ENCODE measurements at regions not wholly inside any gene's neighbourhood (a gene's known extent, or its start where the extent isn't known, plus 50 kb on each side); places are given as distances from the start of the nearest gene placed in this dataset.

- Histone ChIP-seq H3K4me1 (ENCODE audit: control insufficient read depth, insufficient read depth, low read length) (peaks cover 3% of the 10 kb centered on the region; the same call in 1 of the 2 replicates), H3K27ac (ENCODE audit: low read length) (no peak overlapping the region), H3K9me3 (ENCODE audit: control insufficient read depth, insufficient read depth, low read length) (no peaks in the 10 kb centered on the region), H3K36me3 (ENCODE audit: control insufficient read depth, insufficient read depth, low read length) (no peaks in the 10 kb centered on the region), H3K27me3 (ENCODE audit: control insufficient read depth, insufficient read depth, low read length) (no peaks in the 10 kb centered on the region), H3K4me3 (ENCODE audit: low read length) (peak overlapping the region; percentile 14; the same call in 1 of the 2 replicates)
- no peak for DNase-seq (ENCODE audit: low read depth, low spot score)
- WGBS (ENCODE audit: insufficient coverage, insufficient read length) = no CpG with 5 or more reads among the region's 15 CpGs
These were observed 160.5 kb upstream of the GRK3 start for GRCh38 chr22:25403811-25404471.

- no peaks in the 10 kb centered on the region for H3K9me3 ChIP-seq (ENCODE audit: control insufficient read depth, insufficient read depth, low read length)
- H3K27me3 ChIP-seq (ENCODE audit: control insufficient read depth, insufficient read depth, low read length) = no peaks in the 10 kb centered on the region
- H3K4me3 ChIP-seq (ENCODE audit: low read length) = peak overlapping the region; percentile 81; the same call in 1 of the 2 replicates
- H3K27ac ChIP-seq (ENCODE audit: low read length) = no peak overlapping the region
- H3K36me3 ChIP-seq (ENCODE audit: control insufficient read depth, insufficient read depth, low read length) = no peaks in the 10 kb centered on the region
- DNase-seq (ENCODE audit: low read depth, low spot score) = no peak
- WGBS (ENCODE audit: insufficient coverage, insufficient read length) = no CpG with 5 or more reads among the region's 36 CpGs
- peaks cover 3% of the 10 kb centered on the region; the same call in 1 of the 2 replicates for H3K4me1 ChIP-seq (ENCODE audit: control insufficient read depth, insufficient read depth, low read length)
These were observed 159.9 kb upstream of the GRK3 start for GRCh38 chr22:25404556-25404927.

DNA sequence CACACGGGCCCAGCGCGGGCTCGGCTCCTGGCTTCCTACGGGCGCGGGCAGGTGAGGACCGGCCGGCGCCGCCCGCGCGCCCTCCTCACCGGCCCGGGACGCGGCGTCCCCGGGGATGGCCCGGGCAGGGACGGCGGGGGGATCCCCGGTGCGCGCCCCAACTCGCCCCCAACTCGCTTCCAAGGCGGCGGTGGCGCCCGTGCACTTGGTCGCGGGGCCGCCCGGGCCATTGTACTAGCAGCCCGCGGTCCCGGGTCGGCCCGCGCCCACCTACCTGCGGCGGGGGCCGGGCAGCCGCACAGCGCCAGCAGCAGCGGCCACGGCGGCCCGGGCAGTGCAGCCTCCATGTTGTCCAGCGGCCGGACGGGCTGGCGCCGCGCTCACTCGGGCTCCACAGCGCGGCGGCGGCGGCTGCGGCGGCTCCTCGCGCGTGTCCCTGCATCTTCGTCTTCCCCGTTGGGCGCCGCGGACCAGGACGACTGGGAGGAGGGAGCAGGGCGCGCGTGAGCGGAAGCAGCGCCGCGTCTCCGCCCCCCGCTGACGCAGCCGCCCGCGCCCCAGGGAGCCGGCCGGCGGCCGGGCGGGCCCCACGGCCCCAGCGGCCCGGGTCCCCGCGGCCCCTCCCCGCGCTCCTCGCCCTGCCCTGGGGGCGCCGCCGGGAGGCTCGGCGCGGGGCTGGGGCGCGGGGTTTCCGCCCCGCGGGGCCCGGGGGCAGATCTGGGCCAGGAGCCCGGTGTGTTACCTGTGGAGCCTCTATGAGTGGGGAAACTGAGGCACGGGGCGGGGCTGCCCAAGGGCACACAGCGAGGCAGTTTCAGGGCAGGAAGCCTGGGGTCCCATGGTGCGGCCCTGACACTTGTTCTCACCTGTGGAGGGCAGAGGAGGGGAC is 159.3 kb upstream of the GRK3 start:
- H3K27ac ChIP-seq (ENCODE audit: low read length) = no peak overlapping the region
- no peaks in the 10 kb centered on the region for H3K9me3 ChIP-seq (ENCODE audit: control insufficient read depth, insufficient read depth, low read length)
- no CpG with 5 or more reads among the region's 117 CpGs for WGBS (ENCODE audit: insufficient coverage, insufficient read length)
- H3K27me3 ChIP-seq (ENCODE audit: control insufficient read depth, insufficient read depth, low read length) = no peaks in the 10 kb centered on the region
- no peaks in the 10 kb centered on the region for H3K36me3 ChIP-seq (ENCODE audit: control insufficient read depth, insufficient read depth, low read length)
- no peak for DNase-seq (ENCODE audit: low read depth, low spot score)
- H3K4me3 ChIP-seq (ENCODE audit: low read length) = peak overlapping the region; percentile 81
- H3K4me1 ChIP-seq (ENCODE audit: control insufficient read depth, insufficient read depth, low read length) = peaks cover 3% of the 10 kb centered on the region; the same call in 1 of the 2 replicates

DNA sequence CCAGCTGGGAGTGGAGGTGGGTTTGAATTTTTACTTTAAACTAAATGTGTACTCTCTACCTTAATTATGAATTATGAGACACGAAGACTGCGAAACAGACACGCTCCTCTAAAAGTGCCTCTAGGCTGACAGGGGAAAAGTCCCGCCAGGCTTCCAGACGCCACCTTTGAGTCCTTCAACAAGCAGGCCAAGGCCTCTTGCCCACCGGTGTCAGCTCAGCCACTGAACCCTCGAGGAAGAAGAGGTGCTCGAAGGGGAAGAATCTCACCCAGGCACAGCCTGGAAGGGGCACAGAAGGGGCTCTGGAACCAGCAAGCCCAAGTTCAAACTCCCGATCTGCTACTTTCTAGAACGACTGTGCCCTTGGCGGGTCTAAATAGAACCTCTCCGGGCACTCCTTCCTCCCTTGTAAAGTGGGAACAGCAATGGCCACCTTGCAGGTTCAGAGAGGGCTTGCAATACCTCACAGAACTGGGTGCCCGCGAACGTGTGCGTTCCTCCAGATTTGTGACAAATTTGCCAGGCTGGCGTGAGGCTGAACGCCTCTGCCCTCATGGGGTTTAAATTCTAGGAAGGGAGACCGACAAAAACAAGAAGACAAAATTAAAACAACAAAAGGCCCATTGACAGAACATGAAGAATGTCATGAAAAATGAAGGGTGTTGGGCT is 158.5 kb upstream of the GRK3 start:
- Histone ChIP-seq H3K27ac (ENCODE audit: low read length) (no peak overlapping the region), H3K4me3 (ENCODE audit: low read length) (peak overlapping the region; percentile 81; the same call in 1 of the 2 replicates), H3K9me3 (ENCODE audit: control insufficient read depth, insufficient read depth, low read length) (no peaks in the 10 kb centered on the region), H3K36me3 (ENCODE audit: control insufficient read depth, insufficient read depth, low read length) (no peaks in the 10 kb centered on the region), H3K4me1 (ENCODE audit: control insufficient read depth, insufficient read depth, low read length) (peaks cover 2% of the 10 kb centered on the region; the same call in 1 of the 2 replicates), H3K27me3 (ENCODE audit: control insufficient read depth, insufficient read depth, low read length) (no peaks in the 10 kb centered on the region)
- DNase-seq (ENCODE audit: low read depth, low spot score) = no peak
- no CpG with 5 or more reads among the region's 19 CpGs for WGBS (ENCODE audit: insufficient coverage, insufficient read length)

GRCh38 chr22:25406510-25407210 is 157.8 kb upstream of the GRK3 start:
- no peaks in the 10 kb centered on the region for H3K4me1 ChIP-seq (ENCODE audit: control insufficient read depth, insufficient read depth, low read length)
- H3K27ac ChIP-seq (ENCODE audit: low read length) = no peak overlapping the region
- no peak for DNase-seq (ENCODE audit: low read depth, low spot score)
- H3K36me3 ChIP-seq (ENCODE audit: control insufficient read depth, insufficient read depth, low read length) = no peaks in the 10 kb centered on the region
- H3K27me3 ChIP-seq (ENCODE audit: control insufficient read depth, insufficient read depth, low read length) = no peaks in the 10 kb centered on the region
- no CpG with 5 or more reads among the region's 10 CpGs for WGBS (ENCODE audit: insufficient coverage, insufficient read length)
- no peaks in the 10 kb centered on the region for H3K9me3 ChIP-seq (ENCODE audit: control insufficient read depth, insufficient read depth, low read length)
- H3K4me3 ChIP-seq (ENCODE audit: low read length) = no peak overlapping the region

GRCh38 chr22:25407226-25407858 is 157.1 kb upstream of the GRK3 start:
- H3K4me1 ChIP-seq (ENCODE audit: control insufficient read depth, insufficient read depth, low read length) = no peaks in the 10 kb centered on the region
- H3K9me3 ChIP-seq (ENCODE audit: control insufficient read depth, insufficient read depth, low read length) = no peaks in the 10 kb centered on the region
- WGBS (ENCODE audit: insufficient coverage, insufficient read length) = no CpG with 5 or more reads among the region's 11 CpGs
- no peak overlapping the region for H3K27ac ChIP-seq (ENCODE audit: low read length)
- H3K27me3 ChIP-seq (ENCODE audit: control insufficient read depth, insufficient read depth, low read length) = no peaks in the 10 kb centered on the region
- no peak for DNase-seq (ENCODE audit: low read depth, low spot score)
- no peak overlapping the region for H3K4me3 ChIP-seq (ENCODE audit: low read length)
- H3K36me3 ChIP-seq (ENCODE audit: control insufficient read depth, insufficient read depth, low read length) = no peaks in the 10 kb centered on the region

- Histone ChIP-seq H3K27me3 (ENCODE audit: control insufficient read depth, insufficient read depth, low read length) (no peaks in the 10 kb centered on the region), H3K4me3 (ENCODE audit: low read length) (no peak overlapping the region), H3K36me3 (ENCODE audit: control insufficient read depth, insufficient read depth, low read length) (no peaks in the 10 kb centered on the region), H3K27ac (ENCODE audit: low read length) (no peak overlapping the region), H3K9me3 (ENCODE audit: control insufficient read depth, insufficient read depth, low read length) (no peaks in the 10 kb centered on the region), H3K4me1 (ENCODE audit: control insufficient read depth, insufficient read depth, low read length) (no peaks in the 10 kb centered on the region)
- DNase-seq (ENCODE audit: low read depth, low spot score) = no peak
- WGBS (ENCODE audit: insufficient coverage, insufficient read length) = no CpG with 5 or more reads among the region's 2 CpGs
These were observed 156.6 kb upstream of the GRK3 start for GRCh38 chr22:25407859-25408229.

- WGBS (ENCODE audit: insufficient coverage, insufficient read length) = no CpG with 5 or more reads among the region's 3 CpGs
These were observed 155.2 kb upstream of the GRK3 start for GRCh38 chr22:25409240-25409639.

GRCh38 chr22:25410849-25411248 is 153.6 kb upstream of the GRK3 start:
- H3K4me3 ChIP-seq (ENCODE audit: low read length) = no peak overlapping the region
- H3K27me3 ChIP-seq (ENCODE audit: control insufficient read depth, insufficient read depth, low read length) = no peaks in the 10 kb centered on the region
- H3K36me3 ChIP-seq (ENCODE audit: control insufficient read depth, insufficient read depth, low read length) = no peaks in the 10 kb centered on the region
- H3K27ac ChIP-seq (ENCODE audit: low read length) = no peak overlapping the region
- H3K9me3 ChIP-seq (ENCODE audit: control insufficient read depth, insufficient read depth, low read length) = peaks cover 2% of the 10 kb centered on the region
- H3K4me1 ChIP-seq (ENCODE audit: control insufficient read depth, insufficient read depth, low read length) = no peaks in the 10 kb centered on the region
- no CpG with 5 or more reads among the region's 4 CpGs for WGBS (ENCODE audit: insufficient coverage, insufficient read length)
- DNase-seq (ENCODE audit: low read depth, low spot score) = no peak

More at GRCh38 chr22:25409240-25409639, 155.2 kb upstream of the GRK3 start:
- no peaks in the 10 kb centered on the region for H3K4me1 ChIP-seq (ENCODE audit: control insufficient read depth, insufficient read depth, low read length)
- H3K27ac ChIP-seq (ENCODE audit: low read length) = no peak overlapping the region
- DNase-seq (ENCODE audit: low read depth, low spot score) = no peak
- no peaks in the 10 kb centered on the region for H3K36me3 ChIP-seq (ENCODE audit: control insufficient read depth, insufficient read depth, low read length)
- no peaks in the 10 kb centered on the region for H3K27me3 ChIP-seq (ENCODE audit: control insufficient read depth, insufficient read depth, low read length)
- H3K9me3 ChIP-seq (ENCODE audit: control insufficient read depth, insufficient read depth, low read length) = peaks cover 2% of the 10 kb centered on the region
- H3K4me3 ChIP-seq (ENCODE audit: low read length) = no peak overlapping the region

All from iPS DF 6.9 (cell line).